GM21367 (cell line): ENCODE measurements at regions not wholly inside any gene's neighbourhood (a gene's known extent, or its start where the extent isn't known, plus 50 kb on each side); places are given as distances from the start of the nearest gene placed in this dataset.

ENCODE experiments used
- ATAC-seq: cut with Tn5 transposase; IDR thresholded peaks from one replicate; pipeline ENCODE4 v1.9.1; 2021; ENCODE audit not compliant: unreplicated experiment

GRCh38 chr5:91691592-91691991 lies 308.5 kb upstream of the ARRDC3 start:
- ATAC-seq: no peak

- no peak for ATAC-seq
These were observed 307.8 kb upstream of the ARRDC3 start for GRCh38 chr5:91690921-91691320.

GRCh38 chr5:91687430-91687829 lies 304.3 kb upstream of the ARRDC3 start:
- ATAC-seq: no peak

GRCh38 chr5:91684625-91685024 lies 301.5 kb upstream of the ARRDC3 start:
- no peak for ATAC-seq

- ATAC-seq: no peak
These were observed 287.4 kb upstream of the ARRDC3 start for GRCh38 chr5:91670563-91670962.

- no peak for ATAC-seq
These were observed 287.0 kb upstream of the ARRDC3 start for GRCh38 chr5:91670122-91670521.

- ATAC-seq: no peak
These were observed 285.1 kb upstream of the ARRDC3 start for GRCh38 chr5:91668261-91668660.

- no peak for ATAC-seq
These were observed 269.6 kb upstream of the ARRDC3 start for GRCh38 chr5:91652678-91653077.

GRCh38 chr5:91651704-91652103 lies 268.6 kb upstream of the ARRDC3 start:
- no peak for ATAC-seq

GRCh38 chr5:91645347-91645746 lies 262.2 kb upstream of the ARRDC3 start:
- ATAC-seq: no peak

- ATAC-seq: no peak
These were observed 260.7 kb upstream of the ARRDC3 start for GRCh38 chr5:91643797-91644196.

- no peak for ATAC-seq
These were observed 259.5 kb upstream of the ARRDC3 start for GRCh38 chr5:91642581-91642980.

- ATAC-seq: no peak
These were observed 258.7 kb upstream of the ARRDC3 start for GRCh38 chr5:91641730-91642350.

GRCh38 chr5:91639744-91640143 lies 256.6 kb upstream of the ARRDC3 start:
- ATAC-seq: no peak

- no peak for ATAC-seq
These were observed 254.9 kb upstream of the ARRDC3 start for GRCh38 chr5:91638010-91638409.

- ATAC-seq: no peak
These were observed 253.0 kb upstream of the ARRDC3 start for GRCh38 chr5:91635950-91636734.

- ATAC-seq: no peak
These were observed 249.8 kb upstream of the ARRDC3 start for GRCh38 chr5:91632871-91633270.

GRCh38 chr5:91611746-91612145 lies 228.6 kb upstream of the ARRDC3 start:
- no peak for ATAC-seq

- no peak for ATAC-seq
These were observed 224.6 kb upstream of the ARRDC3 start for GRCh38 chr5:91607675-91608074.

GRCh38 chr5:91599863-91600262 lies 216.7 kb upstream of the ARRDC3 start:
- no peak for ATAC-seq

GRCh38 chr5:91598216-91598615 lies 215.1 kb upstream of the ARRDC3 start:
- no peak for ATAC-seq

GRCh38 chr5:91595424-91595823 lies 212.3 kb upstream of the ARRDC3 start:
- no peak for ATAC-seq

- no peak for ATAC-seq
These were observed 208.0 kb upstream of the ARRDC3 start for GRCh38 chr5:91591076-91591475.
